ENCODE measurements at regions not wholly inside any gene's neighbourhood (a gene's known extent, or its start where the extent isn't known, plus 50 kb on each side); places are given as distances from the start of the nearest gene placed in this dataset.

DNA sequence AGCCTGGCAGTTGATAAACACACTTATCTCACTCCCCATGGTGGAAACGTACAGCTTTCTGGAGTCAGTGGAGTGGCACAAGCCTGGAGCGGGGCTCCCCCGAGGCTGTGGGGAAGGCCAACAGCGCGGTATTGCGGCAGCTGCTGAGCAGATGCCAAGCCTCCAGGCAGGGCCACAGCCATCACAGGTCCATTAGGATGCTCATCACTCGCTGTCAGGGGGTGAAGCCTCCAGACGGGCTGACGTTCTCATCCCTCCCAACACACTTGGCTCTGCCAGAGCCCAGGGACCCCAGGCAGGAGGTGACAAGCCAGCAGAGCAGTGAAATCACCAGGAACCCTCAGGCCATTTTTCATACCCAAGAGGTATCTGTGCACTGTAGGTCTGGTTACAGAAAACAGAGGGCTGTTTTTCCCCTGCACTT is 529.2 kb upstream of the KLHL29 start:
- DNase-seq (ENCODE audit: low read depth in 3 of 3, low spot score in 1 of 3) = no peak

DNA sequence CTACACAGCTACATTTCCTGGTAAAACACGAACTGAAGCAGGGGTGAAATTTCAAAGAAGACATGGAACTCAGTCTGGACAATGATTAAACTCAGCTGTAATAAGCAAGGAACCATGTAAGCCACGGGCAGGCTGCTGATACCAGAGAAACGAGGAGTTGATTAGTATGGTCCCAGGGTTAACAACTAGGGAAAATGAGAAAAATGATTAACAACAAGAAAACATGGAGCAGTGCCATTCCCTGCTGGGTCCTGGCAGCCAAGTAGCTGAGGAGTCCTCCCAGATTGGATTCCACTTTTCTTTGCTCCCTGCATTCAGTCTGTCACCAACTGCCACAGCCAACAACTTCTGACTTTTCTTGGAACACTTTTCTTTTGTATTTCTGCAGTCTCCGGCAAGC is 517.0 kb upstream of the KLHL29 start:
- DNase-seq (ENCODE audit: low read depth in 3 of 3, low spot score in 1 of 3) = no peak

DNA sequence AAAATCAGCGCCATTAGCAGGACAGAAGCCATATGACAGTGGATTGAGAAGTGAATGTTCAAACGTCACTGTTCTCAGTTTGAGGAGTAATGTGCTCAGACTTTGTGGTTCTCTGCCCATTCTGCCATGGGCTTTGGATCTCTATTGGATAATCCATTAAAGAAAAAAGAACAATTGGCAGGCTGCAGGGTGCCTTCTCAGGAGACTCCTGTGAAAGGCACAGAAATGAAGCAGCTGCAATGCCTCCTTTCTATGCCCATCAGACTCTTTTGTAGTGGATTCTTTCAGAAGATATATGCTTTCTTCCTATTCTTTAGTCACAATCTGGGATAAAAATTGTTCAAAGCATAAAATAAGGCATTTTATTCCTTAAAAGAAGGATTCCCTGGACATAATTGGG is 506.9 kb upstream of the KLHL29 start:
- DNase-seq (ENCODE audit: low read depth in 3 of 3, low spot score in 1 of 3) = no peak

DNA sequence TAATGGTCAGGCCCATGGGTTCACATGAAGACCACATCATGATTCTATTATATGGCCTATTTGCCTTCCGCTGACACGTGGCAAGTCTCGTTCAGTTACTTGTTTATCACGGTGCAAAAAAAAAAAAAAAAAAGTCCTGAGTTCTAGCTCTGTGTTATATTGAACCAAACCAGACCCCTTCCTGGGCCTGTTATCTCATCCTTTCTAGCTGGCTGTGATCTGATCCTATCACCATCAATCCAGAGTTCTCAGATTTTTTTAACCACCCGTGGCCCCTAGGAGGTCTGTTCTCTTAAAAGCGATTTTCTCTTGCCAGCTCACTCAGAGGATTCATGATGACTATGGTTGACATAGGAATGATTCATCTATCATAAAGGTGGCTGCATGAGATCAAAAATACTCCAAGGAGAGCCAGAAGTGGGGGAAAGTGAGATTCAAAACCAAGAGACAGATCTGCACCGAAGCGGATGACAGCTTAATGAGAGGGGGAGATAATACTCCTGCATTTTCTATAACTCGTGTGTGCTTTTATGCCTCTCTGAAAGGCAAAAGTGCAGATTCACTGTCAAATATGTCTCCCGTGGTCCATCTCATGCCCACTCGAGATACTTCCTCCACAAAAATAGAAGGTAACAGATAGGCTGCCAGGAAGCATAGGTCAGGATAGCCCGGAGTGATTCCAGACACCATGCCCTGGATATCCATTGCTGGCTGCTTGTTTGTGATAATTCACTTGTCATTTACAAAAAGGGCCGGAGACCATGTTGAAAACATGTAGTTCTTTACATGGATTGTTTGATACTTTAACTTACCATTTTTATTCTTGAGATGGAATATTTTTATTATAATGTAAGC is 505.7 kb upstream of the KLHL29 start:
- DNase-seq (ENCODE audit: low read depth in 3 of 3, low spot score in 1 of 3) = no peak

DNA sequence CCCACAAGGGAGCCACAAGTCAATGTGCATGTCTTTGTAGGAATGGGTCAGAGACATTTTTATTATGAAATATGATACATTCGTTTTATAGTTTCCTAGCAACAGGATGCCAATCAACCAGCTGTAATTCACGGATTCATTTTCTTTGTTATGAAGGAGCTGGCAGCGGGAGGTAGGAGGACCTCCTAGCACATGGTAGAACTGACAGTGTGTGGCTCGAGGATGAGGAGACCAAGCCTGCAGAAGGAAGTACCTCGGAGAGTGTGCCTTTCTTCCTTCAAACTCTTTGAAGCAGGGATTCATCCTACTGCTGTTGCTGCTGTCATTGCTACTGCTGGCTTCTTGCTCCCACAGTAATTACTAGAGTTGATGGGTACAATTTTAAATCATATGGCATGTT is 504.8 kb upstream of the KLHL29 start:
- no peak for DNase-seq (ENCODE audit: low read depth in 3 of 3, low spot score in 1 of 3)

DNA sequence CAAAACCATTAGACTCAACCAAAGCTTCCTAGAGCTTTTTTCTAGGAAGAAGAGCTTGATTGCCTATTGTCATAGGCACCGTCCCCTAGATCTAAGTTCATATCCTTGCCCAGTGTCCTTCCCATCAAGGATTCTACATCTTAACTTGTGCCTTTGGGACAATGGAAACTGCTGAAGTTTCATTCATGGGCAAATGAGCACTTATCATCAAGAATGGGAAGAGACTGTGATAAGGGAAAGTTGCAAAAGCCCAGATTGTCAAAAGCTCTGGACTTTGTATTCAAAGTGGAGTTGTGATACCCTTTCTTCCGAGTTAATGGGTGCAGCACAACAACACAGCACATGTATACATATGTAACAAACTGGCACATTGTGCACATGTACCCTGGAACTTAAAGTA is 503.0 kb upstream of the KLHL29 start:
- no peak for DNase-seq (ENCODE audit: low read depth in 3 of 3, low spot score in 1 of 3)

DNA sequence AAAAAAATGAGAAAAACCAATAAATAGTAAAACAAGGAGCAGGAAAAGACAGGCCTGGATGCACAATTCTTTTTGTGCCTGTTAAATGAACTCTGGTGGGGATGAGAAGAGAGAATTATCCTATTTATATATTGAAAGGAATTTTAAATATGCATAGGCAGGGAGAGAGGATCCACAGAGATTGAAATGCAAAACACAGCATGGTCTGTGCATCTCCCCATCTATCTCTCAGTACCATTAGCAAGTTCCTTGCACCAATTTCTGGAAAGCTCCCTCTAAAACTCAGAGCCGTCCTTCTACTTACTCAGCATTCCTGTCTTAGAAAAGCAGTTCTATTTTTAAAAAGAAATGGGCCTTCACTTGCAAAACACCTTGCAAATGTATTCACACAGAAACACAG is 502.3 kb upstream of the KLHL29 start:
- no peak for DNase-seq (ENCODE audit: low read depth in 3 of 3, low spot score in 1 of 3)

DNA sequence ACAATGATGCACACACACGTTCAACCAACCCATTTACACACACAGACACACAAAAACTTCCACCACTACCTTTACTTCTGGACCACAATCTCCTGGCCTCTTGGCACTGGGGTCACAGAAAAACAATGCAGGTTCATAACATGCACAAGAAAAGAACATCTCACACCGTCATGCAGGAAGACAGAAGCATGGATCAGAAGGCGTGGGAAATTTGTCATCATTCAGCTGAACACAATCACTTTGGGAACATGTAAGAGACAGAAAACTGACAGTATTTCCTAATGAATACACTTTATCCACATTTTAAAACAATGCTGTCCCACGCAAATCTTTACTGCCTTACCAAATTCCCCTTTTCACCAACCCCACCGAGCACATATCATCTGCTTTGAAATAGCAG is 501.9 kb upstream of the KLHL29 start:
- DNase-seq (ENCODE audit: low read depth in 3 of 3, low spot score in 1 of 3) = no peak

DNA sequence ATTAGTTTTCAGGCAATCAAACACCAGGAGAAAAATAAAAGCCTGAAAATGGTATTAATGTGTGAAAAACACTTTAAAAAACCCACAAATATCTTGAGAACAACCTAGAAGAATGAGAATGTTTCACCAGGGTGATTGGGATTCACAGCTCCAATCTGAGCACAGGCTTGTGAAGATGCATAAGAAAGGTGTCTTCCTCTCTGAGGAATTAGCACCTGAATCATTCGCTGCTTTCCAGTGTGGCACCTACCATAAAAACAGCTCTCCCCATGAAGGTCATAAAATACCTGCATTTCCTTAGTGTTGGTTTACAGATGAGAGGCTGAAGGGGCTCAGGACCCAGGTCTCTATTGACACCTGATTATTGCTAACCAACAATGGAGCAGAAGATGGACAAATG is 499.7 kb upstream of the KLHL29 start:
- DNase-seq (ENCODE audit: low read depth in 3 of 3, low spot score in 1 of 3) = no peak

DNA sequence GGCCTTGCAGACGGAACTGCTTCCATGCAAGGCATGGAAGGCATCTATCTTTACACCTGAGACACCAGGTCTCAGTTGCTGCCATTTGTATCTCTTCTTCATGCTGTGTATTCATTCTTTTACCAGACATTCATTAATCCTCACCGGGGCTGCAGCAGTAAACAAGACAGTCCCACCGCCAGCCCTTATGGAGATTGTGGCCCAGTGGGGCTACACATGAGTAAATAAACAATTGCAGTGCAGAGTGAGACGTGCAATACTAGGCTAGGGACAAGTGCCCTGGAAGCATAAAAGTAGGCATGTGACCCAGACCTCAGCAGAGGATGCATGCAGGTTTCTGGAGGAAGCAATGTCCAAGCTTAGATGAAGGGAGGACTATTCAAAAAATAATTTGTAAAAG is 497.6 kb upstream of the KLHL29 start:
- DNase-seq (ENCODE audit: low read depth in 3 of 3, low spot score in 1 of 3) = no peak

DNA sequence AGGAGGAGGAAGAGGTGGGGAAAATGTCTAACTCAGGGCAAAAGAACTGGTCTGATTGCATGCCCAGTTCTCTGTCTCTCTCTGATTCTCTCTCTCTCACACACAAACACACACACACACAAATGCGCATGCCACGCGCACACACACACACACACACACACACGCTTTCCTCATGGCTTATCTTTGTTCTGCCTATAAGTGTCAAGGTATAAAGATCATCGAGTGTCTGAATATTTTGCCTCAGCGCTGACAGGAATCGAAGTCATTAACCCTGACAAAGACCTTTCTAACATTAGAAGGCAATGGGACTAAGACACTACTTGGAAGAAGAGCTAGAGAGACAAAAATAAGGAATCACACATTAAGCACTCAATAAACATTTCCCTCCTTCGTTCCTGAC is 497.1 kb upstream of the KLHL29 start:
- no peak for DNase-seq (ENCODE audit: low read depth in 3 of 3, low spot score in 1 of 3)

DNA sequence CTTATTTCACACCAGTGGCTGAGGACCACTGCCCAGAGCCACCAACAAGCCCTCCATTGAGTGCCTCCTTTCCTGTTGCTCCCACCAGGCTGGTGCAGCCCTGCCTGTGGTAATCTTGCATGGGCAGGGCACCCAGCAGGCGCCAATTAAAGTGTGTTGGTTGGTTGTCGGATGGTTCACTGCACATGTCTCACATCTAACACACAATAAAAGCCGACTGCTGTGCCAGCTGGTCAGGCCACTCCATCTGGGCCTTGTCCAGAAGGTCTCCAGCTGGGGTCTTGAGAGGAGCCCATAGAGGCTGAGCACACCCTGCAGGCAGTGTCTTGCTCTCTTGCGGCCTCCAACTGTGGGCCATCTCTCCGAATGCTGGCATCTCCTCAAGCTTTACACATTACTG is 494.8 kb upstream of the KLHL29 start:
- DNase-seq (ENCODE audit: low read depth in 3 of 3, low spot score in 1 of 3) = no peak

DNA sequence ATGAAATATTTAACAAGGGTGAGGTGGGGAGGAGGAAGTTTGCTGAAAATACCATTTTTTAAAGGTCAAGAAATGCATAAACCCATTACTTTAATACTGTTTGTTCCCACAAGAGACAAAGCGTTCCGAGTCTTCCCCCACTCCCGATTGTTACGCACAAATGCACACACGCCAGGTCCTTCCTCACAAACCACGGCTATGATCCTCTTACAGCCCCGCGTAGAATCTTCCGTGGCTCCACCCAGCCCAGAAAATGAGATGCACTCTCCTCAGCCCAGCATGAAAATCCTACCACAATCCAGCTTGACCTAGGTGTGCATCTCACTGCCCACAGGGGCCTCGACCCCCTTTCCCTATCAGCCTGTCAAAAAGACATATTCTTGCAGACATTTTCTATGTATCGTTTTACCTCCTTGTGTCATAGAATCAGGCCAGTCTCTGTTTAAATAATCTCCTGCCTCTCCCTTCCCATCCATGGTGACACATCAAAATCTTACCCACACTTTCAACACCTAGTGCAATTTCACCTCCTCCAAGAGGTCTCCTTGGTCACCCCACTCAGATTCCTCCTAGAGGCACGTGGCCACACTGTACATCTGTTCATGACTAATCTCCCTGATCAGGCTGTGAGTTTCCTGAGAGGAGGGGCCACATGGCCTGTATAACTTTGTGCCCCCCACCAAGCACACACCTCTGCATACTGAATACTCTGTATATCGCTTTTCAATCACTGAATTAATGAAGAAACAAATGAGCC is 491.0 kb upstream of the KLHL29 start:
- no peak for DNase-seq (ENCODE audit: low read depth in 3 of 3, low spot score in 1 of 3)

DNA sequence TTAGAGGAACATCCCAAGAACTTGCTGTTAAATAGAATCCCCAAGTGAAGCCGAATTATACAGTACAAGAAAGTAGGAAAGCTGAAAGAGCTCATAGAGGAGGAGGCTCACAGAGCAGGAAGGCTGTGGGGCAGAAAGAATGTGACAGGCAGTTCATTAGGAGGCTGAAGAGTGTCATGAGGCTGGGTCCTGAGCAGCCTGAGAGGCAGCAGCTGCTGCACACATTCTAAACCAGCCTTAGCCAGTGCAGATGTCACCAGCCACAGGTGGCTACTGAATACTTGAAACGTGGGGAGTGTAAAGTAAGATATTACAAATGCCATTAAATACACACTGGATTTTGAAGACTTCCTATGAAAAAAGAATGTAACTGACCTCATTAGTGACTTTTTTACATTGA is 490.2 kb upstream of the KLHL29 start:
- DNase-seq (ENCODE audit: low read depth in 3 of 3, low spot score in 1 of 3) = no peak

DNA sequence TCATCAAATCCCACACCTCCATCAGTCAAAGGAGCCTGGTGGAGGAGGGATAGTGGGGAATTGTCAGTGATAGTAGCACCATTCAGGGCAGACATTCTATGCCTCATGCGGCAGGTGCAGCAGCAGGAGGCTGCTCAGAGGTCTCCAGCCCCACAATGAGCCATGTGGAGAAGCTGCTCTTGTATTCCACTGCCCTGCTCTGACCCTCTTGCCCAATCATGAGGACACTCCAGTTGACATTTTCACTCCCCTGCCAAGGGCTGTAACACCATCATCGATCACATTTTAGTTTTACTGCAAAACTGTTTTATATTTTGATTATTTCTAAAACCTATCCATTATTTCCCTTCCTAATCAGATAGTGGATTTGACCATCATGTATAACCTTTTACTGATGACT is 487.6 kb upstream of the KLHL29 start:
- no peak for DNase-seq (ENCODE audit: low read depth in 3 of 3, low spot score in 1 of 3)

DNA sequence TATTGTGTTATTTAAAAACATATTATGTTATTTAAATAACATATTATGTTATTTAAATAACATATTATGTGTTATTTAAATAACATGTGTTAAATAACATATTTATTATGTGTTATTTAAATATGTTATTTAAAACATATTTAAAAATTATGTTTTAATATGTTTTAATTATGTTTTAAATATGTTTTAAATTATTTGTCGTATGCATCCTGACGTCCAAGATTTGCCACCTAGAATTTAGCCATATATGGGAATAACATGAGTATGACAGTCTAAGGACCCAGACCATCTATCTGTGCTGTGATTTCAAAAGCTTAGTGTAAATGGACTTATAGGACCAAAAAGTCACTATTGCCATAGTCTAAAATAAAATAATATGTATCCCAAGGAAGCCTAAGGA is 484.3 kb upstream of the KLHL29 start:
- no peak for DNase-seq (ENCODE audit: low read depth in 3 of 3, low spot score in 1 of 3)

DNA sequence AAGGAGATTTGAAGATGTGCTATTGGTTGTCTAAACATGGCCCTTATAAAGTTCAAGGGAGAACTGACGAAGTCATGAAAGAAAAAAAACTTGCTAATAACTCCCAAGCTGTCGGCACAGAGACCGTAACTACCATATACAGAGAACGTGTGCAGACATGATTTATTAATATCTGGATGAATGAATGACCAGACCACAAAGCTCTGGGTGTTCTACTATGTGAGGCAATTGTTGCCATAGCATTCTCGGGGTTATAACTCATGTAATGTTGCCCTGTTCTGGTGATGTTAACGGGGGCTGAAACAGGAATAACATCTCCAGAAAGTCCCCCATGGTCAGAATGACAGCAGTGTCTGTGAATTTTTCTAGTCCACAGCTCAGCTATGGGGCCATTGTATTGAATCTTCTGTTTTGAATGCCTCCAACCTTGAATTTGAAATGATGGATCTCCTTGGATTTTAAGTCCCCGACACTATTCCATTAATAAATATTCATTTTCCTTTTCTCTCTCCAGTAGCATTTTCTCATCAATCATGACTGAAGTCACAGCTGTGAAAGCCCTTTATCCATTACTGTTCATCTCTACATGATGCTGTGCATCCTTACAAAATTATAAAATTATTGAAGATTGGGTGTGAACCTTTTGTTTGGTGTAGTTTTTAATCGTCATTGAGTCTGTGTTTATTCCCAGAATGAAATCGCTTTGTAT is 483.4 kb upstream of the KLHL29 start:
- DNase-seq (ENCODE audit: low read depth in 3 of 3, low spot score in 1 of 3) = no peak

DNA sequence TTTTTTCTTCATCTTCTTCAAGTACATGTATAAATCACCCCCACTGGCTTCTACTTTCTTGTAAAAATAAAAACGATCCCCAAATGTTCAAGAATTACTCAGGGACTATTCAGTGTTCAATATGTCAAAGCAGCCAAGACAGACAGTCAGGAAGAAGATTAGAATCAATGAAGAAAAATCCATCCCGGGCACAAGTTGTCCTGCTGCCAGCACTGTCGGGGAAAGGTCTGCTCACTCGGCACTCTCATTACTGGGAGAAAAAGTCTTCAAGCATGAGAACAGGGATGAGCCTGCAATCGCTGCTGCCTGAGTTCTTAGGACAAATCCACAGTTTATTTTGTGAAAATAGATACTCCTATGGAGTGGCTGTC is 482.8 kb upstream of the KLHL29 start:
- DNase-seq (ENCODE audit: low read depth in 3 of 3, low spot score in 1 of 3) = no peak

DNA sequence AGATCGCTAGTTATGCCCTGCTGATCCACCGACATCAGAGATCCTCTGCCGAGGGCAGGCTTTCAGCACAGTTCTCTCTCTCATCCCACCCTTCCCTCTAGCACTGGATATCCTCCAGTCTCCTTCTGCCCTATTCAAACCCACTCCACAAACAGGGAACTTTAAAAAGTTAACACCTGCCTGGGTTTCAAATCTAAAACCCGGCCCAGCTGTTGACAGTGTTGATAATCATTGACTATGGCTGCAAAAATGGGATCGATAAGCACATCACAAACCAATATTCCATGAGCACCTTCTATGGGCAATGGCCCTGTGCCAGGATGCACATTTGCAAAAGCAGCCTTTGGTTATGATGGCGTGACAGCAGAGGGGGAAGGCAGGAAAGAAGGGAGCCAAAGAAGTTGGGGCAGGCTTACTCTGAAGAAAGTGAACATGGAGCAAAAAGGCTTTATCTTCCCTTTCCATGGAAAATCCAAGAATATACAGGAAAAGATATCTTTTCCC is 482.3 kb upstream of the KLHL29 start:
- DNase-seq (ENCODE audit: low read depth in 3 of 3, low spot score in 1 of 3) = no peak

DNA sequence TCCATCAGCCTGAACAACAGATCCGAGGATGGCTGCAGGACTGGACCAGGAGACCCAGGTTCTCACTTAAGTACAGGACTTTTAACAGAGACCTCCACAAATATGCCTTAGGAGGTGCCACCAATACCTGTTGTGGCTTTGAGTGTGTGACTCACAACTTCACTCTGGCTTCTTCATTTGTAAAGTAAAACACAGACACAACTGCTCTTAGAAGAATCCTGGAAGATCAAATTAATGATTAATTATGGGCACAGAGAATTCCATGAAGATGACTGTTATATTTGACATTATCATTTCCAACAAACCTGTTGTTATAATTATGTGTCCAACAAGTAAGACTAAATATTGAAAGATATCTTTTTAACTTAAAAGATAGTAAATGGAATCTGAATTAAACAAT is 481.4 kb upstream of the KLHL29 start:
- no peak for DNase-seq (ENCODE audit: low read depth in 3 of 3, low spot score in 1 of 3)

DNA sequence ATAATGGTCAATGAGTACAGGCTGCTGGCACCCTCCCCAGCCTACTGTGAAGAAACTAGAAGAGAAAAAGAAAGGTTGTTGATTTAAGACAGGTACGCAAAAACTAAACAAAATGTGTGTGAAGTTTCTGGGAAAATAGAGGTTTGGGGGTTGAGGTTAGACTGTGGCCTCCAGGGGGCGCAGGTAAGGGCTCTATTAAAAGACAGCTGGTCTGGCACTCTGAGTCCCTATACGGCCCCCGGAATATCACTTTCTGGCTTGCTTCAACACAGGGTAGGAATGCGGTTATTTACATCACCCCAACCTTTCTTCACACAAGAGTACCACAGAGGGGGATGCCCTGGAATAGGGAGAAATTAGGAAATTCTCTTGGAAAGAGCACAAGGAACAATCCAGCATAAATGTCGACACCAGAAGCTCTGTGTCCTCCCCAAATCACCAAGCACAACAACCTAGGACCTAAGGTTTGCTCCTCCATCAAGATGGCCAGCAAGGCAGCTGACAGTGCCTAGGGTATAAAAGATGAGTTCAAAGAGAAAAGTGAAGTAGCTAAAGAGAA is 480.8 kb upstream of the KLHL29 start:
- no peak for DNase-seq (ENCODE audit: low read depth in 3 of 3, low spot score in 1 of 3)

DNA sequence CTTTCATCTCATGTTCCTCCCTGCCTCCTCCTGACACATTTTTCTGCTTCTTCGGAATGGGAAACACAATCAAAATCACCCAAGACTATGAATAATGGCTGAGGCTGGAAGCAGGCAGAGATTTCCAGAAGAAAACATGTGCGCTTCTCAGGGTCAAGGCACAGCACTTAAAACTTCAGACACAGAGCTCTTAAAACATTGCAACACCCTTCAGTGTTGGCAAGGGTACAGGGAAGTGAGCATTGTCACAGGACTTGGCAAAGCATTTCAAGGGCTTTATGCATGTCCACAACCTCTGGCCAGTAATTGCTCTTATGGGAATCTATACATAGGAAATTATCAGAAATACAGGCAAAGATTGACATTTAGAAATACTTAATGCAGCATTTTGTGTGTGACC is 477.6 kb upstream of the KLHL29 start:
- DNase-seq (ENCODE audit: low read depth in 3 of 3, low spot score in 1 of 3) = no peak

Data from stimulated activated CD4-positive, alpha-beta T cell treated with anti-CD3 and anti-CD28 coated beads, TNF-alpha, amount 100 ng/mL, for 1 hour (primary cell).